Panc1 (cell line): ENCODE measurements at regions not wholly inside any gene's neighbourhood (a gene's known extent, or its start where the extent isn't known, plus 50 kb on each side); places are given as distances from the start of the nearest gene placed in this dataset.

Experiments
- ATAC-seq: fragments of 200-7000 bp; cut with Tn5 transposase; 2 replicates; pipeline ENCODE4 v1.9.1; 2020; ENCODE audit warnings: mild to moderate bottlenecking, moderate library complexity
- BruUV-seq: library from RNA; stranded (reverse); fragments of 400-500 nt; replicated peaks from 2 replicates; lab custom pipeline; 2021; lab: Mats Ljungman, UMichigan
- CTCF ChIA-PET: fragments of 300-600 bp; sonication (Branson Sonifier 250); formaldehyde crosslinking; loops from one replicate; lab custom pipeline; 2022; ENCODE audit warnings: antibody characterized with exemption; lab: Charles Lee
- POLR2A ChIA-PET: fragments of 300-600 bp; sonication (Branson Sonifier 250); formaldehyde crosslinking; loops from one replicate; lab custom pipeline; 2022; ENCODE audit warnings: antibody characterized with exemption; lab: Charles Lee
- DNase-seq: peaks from one replicate; pipeline ENCODE4 v3.0.0-alpha.2; 2010; ENCODE audit warnings: low read depth, low spot score
- H3K27ac ChIP-seq: 2 replicates; pipeline ENCODE4 v1.5.1; 2011; ENCODE audit warnings: mild to moderate bottlenecking, low read length, inconsistent platforms
- H3K27me3 ChIP-seq: fragments of 200-500 bp; sonication (Bioruptor generic); 2 replicates; pipeline ENCODE4 v1.6.0; 2014; ENCODE audit warnings: low read length, inconsistent platforms; ENCODE audit not compliant: control insufficient read depth, insufficient read depth
- H3K36me3 ChIP-seq: fragments of 200-500 bp; sonication (Bioruptor generic); 2 replicates; pipeline ENCODE4 v1.5.1; 2014; ENCODE audit warnings: inconsistent platforms, mild to moderate bottlenecking, low read length, moderate library complexity; ENCODE audit not compliant: control insufficient read depth, insufficient read depth
- H3K4me1 ChIP-seq: 2 replicates; pipeline ENCODE4 v1.5.1; 2011; ENCODE audit warnings: inconsistent platforms, mild to moderate bottlenecking, low read length, moderate library complexity; ENCODE audit not compliant: control insufficient read depth, insufficient read depth
- H3K4me3 ChIP-seq, 2 experiments: 2 replicates each; pipeline ENCODE4 v1.5.1; 2011 to 2012; ENCODE audit warnings: low read depth in 2 of 2, low read length in 2 of 2, mild to moderate bottlenecking in 2 of 2, inconsistent platforms in 1 of 2, moderate library complexity in 1 of 2
- H3K9me3 ChIP-seq: fragments of 200-500 bp; sonication (Bioruptor generic); 2 replicates; pipeline ENCODE4 v1.5.1; 2014; ENCODE audit warnings: low read depth, mild to moderate bottlenecking, inconsistent platforms, low read length, moderate library complexity; ENCODE audit not compliant: control insufficient read depth, insufficient read depth
- POLR2AphosphoS5 ChIP-seq: IDR thresholded peaks from 2 replicates; pipeline ENCODE4 v1.6.1; 2012; ENCODE audit warnings: mild to moderate bottlenecking, low read depth, low read length, moderate library complexity
- SIN3A ChIP-seq: IDR thresholded peaks from 2 replicates; pipeline ENCODE4 v1.6.1; 2012; ENCODE audit warnings: low read depth, mild to moderate bottlenecking, low read length, moderate library complexity, borderline replicate concordance; ENCODE audit not compliant: insufficient read depth
- TCF7L2 ChIP-seq: IDR thresholded peaks from 2 replicates; pipeline ENCODE4 v1.6.1; 2011; ENCODE audit warnings: mild to moderate bottlenecking, low read depth, low read length, inconsistent platforms
- in situ Hi-C: cut with HindIII; loops from 2 replicates; pipeline ENCODE4 v1.10.0; 2016; ENCODE audit warnings: low sequenced_read_pairs, low pct_unique_long_range_greater_than_20kb
- intact Hi-C: fragments of 100-400 bp; cut with micrococcal nuclease; formaldehyde crosslinking; loops from one replicate; pipeline ENCODE4 v1.10.0; 2022; ENCODE audit not compliant: unreplicated experiment
- TF ChIP-seq, protein P1 (sequence below), 2 experiments: IDR thresholded peaks; 2 replicates each; pipeline ENCODE4 v1.6.1; 2011 to 2012; ENCODE audit warnings: low read depth in 2 of 2, control low read depth in 1 of 2, low read length in 1 of 2, mild to moderate bottlenecking in 1 of 2, moderate library complexity in 1 of 2; ENCODE audit not compliant: insufficient read depth in 1 of 2
- TF ChIP-seq, protein P2 (sequence below): fragments of 450-650 bp; IDR thresholded peaks from 2 replicates; pipeline ENCODE4 v1.5.1; 2017; ENCODE audit warnings: mild to moderate bottlenecking

DNA sequence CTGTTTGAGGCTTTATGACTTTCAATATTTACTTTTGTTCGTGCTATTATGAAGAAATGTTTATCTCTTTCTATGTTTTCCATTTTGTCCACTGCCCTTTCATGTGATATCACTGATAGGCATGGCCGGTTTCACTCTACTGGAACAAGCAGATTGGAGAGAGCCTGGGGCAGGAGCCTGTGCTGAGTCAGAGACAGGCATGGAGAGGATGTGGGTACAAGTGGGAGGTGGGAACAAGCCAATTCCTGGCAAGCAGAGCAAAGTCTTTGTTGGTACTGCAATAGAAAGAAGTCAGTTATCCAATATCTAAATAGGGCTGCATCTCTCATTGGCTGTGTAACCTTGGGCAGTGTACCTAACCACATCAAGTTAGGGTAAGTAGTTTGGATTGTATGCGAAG lies 545.6 kb upstream of the MAP3K7 start:
- H3K4me1 ChIP-seq: no peaks in the 10 kb centered on the region
- ChIA-PET POLR2A (no interaction called here), CTCF (no interaction called here)
- intact Hi-C loops (no loop called here), in situ Hi-C loops (no loop called here)
- H3K4me3 ChIP-seq: no peak overlapping the region
- H3K27ac ChIP-seq: no peak overlapping the region
- TF ChIP-seq, protein P1, sequence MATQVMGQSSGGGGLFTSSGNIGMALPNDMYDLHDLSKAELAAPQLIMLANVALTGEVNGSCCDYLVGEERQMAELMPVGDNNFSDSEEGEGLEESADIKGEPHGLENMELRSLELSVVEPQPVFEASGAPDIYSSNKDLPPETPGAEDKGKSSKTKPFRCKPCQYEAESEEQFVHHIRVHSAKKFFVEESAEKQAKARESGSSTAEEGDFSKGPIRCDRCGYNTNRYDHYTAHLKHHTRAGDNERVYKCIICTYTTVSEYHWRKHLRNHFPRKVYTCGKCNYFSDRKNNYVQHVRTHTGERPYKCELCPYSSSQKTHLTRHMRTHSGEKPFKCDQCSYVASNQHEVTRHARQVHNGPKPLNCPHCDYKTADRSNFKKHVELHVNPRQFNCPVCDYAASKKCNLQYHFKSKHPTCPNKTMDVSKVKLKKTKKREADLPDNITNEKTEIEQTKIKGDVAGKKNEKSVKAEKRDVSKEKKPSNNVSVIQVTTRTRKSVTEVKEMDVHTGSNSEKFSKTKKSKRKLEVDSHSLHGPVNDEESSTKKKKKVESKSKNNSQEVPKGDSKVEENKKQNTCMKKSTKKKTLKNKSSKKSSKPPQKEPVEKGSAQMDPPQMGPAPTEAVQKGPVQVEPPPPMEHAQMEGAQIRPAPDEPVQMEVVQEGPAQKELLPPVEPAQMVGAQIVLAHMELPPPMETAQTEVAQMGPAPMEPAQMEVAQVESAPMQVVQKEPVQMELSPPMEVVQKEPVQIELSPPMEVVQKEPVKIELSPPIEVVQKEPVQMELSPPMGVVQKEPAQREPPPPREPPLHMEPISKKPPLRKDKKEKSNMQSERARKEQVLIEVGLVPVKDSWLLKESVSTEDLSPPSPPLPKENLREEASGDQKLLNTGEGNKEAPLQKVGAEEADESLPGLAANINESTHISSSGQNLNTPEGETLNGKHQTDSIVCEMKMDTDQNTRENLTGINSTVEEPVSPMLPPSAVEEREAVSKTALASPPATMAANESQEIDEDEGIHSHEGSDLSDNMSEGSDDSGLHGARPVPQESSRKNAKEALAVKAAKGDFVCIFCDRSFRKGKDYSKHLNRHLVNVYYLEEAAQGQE (IDR thresholded peaks at IDR 0.05; ENCODE audit: insufficient read depth in 1 of 2, low read depth in 2 of 2, low read length in 1 of 2): no peak
- TF ChIP-seq TCF7L2 (no peak), POLR2AphosphoS5 (no peak), SIN3A (no peak)
- TF ChIP-seq, protein P2, sequence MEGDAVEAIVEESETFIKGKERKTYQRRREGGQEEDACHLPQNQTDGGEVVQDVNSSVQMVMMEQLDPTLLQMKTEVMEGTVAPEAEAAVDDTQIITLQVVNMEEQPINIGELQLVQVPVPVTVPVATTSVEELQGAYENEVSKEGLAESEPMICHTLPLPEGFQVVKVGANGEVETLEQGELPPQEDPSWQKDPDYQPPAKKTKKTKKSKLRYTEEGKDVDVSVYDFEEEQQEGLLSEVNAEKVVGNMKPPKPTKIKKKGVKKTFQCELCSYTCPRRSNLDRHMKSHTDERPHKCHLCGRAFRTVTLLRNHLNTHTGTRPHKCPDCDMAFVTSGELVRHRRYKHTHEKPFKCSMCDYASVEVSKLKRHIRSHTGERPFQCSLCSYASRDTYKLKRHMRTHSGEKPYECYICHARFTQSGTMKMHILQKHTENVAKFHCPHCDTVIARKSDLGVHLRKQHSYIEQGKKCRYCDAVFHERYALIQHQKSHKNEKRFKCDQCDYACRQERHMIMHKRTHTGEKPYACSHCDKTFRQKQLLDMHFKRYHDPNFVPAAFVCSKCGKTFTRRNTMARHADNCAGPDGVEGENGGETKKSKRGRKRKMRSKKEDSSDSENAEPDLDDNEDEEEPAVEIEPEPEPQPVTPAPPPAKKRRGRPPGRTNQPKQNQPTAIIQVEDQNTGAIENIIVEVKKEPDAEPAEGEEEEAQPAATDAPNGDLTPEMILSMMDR: no peak
- H3K27me3 ChIP-seq: no peaks in the 10 kb centered on the region
- H3K36me3 ChIP-seq: no peaks in the 10 kb centered on the region
- no TSS peak for BruUV-seq
- ATAC-seq (no peak), DNase-seq (no peak)
- H3K9me3 ChIP-seq: no peaks in the 10 kb centered on the region

DNA sequence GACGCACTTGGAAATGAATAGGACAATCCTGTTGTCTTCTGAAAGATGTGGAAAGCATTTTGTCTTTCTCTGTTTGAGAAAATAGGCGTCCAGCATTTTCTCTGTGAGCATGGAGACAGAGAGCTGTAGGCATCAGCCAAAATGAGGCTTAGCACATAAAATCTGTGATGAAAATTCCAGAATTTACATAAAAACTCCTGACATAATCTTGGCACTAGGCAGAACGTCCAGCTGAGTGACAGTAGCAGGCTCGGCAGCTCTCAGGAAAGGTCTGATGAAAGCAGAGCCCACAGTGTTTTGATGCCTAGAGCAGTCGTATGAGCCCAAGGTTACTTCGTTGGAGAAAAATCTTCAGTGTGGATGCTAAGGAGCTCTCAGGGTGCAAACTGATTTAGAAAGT lies 543.3 kb upstream of the MAP3K7 start:
- no peaks in the 10 kb centered on the region for H3K36me3 ChIP-seq
- DNase-seq: no peak
- no peaks in the 10 kb centered on the region for H3K27me3 ChIP-seq
- H3K27ac ChIP-seq: no peak overlapping the region
- in situ Hi-C loops (no loop called here), intact Hi-C loops (no loop called here)
- ChIA-PET POLR2A (no interaction called here), CTCF (no interaction called here)
- BruUV-seq: no TSS peak
- H3K9me3 ChIP-seq: no peaks in the 10 kb centered on the region
- H3K4me1 ChIP-seq: no peaks in the 10 kb centered on the region
- H3K4me3 ChIP-seq: no peak overlapping the region
- no peak for ATAC-seq
- TF ChIP-seq, protein P2: no peak
- TF ChIP-seq SIN3A: no peak
- TF ChIP-seq, protein P1 (IDR thresholded peaks at IDR 0.05; ENCODE audit: insufficient read depth in 1 of 2, low read depth in 2 of 2, low read length in 1 of 2): no peak
- no peak for TF ChIP-seq POLR2AphosphoS5
- TF ChIP-seq TCF7L2: no peak
